CD4-positive, alpha-beta T cell treated with Interferon alpha-2 for 1 hour (primary cell): ENCODE measurements at regions not wholly inside any gene's neighbourhood (a gene's known extent, or its start where the extent isn't known, plus 50 kb on each side); places are given as distances from the start of the nearest gene placed in this dataset.
"Not testable (repeated sequence)": the region's sequence is repeated elsewhere in the genome, so short reads cannot be mapped to it uniquely, and the experiment has no call there.

ENCODE experiments used
- DNase-seq, 2 donors: peaks; one replicate each; pipeline ENCODE4 v3.0.0-alpha.2; 2020 to 2022

DNA sequence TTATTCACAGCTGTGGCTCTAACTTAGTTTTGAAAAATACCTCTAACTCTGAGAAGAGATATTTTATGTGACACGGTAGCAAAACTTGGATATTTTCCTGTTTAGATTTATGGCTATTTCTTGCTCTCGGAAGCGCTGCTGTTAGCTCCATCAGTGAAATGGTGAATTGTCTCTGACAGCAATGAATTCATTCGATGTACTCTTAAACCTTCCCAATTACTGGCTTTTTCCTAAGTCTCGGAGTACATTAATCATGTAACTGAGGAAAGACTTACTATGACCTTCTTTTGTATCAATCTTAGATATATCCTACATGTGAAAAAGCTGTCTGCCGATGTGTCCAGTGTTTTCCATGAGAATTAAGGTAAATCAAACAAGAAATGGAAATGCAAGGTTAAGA lies 613.0 kb downstream of the KIF4B start:
- DNase-seq: no peak

DNA sequence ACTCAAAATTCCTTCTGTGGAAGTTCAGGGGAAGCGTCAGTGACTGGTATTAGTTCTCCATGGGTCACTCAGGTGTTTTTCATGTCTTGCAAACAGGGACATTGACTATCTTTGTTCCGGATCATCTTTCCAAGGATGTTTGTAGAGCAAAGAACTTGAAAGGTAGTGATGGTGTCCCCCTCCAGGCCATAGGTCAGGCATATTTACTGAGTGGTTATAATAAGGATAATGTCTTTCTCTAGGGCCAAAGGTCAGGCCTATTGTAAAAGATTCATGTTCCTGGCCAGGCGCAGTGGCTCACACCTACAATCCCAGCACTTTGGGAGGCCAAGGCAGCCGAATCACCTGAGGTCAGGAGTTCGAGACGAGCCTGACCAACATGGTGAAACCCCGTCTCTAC lies 614.8 kb downstream of the KIF4B start:
- DNase-seq: no peak

DNA sequence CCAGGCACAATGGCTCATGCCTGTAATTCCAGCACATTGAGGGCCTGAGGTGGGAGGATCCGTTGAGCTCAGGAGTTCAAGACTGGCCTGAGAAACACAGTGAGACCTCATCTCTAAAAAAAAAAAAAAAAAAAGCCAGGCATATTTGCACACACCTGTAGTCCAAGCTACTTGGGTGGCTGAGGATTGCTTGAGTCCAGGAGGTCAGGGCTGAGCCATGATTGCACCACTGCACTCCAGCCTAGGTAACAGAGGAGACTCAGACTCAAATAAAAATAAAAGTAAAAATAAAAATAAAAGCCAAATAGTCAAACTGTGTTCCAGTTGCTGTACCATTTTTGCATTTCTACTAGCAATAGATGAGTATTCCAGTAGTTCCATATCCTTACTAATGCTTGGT lies 616.0 kb downstream of the KIF4B start:
- DNase-seq: no peak

DNA sequence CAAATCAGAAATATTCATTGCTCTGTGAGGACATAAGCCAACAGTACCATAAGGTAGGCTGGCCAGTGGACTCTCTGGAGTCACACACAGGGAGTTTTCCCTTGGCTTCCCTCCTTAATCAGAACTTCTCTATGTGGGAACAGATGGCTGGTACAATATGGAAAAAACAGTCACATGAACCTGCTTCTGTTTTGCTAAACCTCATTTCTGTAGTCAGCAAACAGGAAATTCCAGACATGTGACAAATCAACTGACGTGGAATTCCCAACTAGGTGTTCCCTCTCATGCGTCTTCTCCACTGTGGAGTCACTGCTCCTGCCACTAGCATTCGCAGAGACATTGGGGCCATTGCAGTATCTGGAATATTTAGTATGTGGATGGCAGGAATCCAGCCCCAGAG lies 617.6 kb downstream of the KIF4B start:
- no peak for DNase-seq

DNA sequence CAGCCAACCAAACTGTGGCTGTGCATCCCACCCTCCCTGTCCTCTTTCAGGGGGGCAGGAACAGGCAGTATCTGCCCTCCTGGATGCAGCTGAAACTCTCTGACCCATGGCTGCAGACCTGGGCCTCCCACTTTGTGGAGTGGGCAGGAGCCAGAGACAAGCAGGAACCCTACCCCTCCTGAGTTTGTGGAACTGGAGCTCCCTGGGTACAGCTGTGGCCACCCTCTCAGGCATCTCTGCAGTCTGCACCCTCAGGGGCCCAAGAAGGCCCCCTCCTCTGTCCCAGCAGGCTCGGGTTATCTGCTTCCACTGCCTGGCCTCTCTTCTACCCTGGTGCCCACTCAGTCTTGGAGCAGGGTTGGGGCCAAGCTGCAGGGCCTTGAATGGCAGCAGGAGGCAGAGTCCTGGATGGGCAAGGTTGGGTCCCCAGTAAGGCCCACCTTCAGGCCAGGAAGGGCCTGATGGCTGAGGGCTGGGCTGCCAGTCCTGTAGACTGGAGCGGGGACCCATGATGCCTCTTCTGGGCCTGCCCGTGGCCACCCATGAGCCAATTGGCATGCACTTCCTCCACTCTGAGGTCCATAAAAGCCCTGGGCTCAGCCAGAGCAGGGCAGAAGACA lies 619.9 kb downstream of the KIF4B start:
- no peak for DNase-seq

DNA sequence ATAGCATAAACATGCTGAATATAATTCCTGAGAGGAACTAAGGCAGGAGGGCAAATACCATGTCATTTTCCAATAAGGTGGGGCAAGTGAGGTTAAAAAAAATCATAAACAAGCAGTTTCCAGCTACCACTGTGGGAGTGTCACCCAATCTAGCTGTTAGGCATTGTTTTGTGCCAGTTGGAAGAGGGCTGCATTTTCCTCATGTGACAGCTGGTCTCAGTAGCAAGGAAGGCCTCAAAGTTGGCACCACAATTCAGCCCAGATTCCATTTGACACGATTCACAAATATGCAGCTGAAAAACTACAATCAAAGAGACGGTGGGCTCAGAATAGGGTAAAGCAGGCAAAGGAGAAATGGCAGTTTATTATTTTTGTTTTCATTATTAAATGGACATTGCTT lies 636.1 kb downstream of the KIF4B start:
- no peak for DNase-seq

DNA sequence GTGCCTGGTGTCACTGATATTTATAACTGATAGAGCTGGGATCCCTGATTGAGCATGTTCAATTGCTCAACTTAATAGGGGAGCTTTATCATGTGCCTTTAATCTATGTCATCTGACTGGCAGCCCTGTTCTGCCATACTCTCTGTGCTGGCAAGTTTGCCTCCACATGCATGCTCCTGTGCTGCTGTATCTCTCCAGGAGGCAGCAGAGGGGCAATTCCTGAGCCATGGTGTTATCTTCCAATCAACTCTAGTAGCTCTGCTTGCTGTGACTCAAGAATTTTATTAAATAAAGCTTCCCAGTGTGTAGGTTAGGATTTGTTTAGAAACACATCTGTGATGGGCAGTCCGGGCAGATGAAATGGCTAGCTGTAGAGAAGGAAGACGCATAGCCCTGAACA lies 642.0 kb downstream of the KIF4B start:
- no peak for DNase-seq

DNA sequence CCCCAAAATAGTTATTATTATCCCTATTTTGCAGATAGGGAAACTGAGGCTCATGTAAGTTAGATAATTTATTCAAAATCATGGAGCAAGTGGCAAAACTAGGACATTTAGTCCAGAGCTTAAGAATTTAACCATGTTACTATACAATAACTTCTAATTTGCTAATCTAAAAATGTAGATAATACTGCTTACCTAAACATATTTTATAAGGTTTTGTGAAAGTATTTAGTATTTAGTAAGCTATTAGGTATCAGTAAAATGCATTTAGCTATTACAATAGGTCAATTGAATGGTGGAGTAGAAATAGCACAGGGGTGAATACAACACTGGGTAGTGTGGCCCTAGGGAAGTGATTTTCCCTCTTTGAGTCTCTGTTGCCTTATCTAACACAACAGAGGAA lies 648.3 kb downstream of the KIF4B start:
- no peak for DNase-seq

DNA sequence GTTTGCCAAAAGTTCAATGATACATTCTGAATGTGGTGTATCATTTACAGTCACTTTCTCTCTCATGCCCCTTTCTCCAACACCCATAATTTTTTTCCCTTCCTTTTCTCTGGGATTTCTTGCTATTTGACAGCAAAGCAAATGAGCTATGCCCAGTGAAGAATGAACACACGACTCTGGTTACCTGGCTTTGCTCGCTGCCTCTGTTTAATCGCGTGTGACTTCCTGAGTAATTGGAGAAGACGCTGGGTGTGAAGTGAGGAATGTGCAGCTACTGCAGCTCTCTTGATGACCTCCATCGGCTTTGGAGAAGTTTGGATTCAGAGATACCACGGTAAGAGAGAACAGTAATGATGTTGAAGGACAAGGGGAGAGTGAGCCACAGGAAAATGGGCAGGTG lies 651.8 kb downstream of the KIF4B start:
- DNase-seq: no peak

DNA sequence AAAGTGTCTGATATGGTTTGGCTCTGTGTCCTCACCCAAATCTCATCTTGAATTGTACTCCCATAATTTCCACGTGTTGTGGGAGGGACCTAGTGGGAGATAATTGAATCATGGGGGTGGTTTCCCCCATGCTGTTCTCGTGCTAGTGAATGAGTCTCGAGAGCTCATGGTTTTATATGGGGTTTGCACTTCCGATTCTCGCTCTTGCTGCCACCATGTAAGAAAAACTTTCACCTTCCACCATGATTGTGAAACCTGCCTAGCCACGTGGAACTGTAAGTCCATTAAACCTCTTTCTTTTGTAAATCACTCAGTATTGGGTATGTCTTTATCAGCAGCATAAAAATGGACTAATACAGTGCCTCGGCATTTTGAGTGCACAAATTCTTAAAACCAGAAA lies 655.0 kb upstream of the SGCD start:
- not testable (repeated sequence) for DNase-seq

DNA sequence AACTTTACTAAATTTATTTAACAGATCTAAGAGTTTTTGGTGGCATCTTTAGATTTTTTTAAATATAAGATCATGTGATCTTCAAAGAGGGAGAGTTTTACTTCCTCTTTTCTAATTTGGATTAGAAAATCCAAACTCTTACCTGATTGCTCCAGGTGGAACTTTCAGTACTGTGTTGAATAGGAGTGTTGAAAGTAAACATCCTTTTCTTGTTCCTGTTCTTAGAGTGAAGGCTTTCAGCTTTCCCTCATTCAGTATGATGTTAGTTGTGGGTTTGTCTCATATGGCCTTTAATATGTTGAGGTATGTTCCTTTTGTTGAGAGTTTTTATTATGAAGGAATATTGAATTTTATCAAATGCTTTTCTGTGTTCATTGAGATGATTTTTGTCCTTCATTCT lies 650.0 kb upstream of the SGCD start:
- DNase-seq: no peak

DNA sequence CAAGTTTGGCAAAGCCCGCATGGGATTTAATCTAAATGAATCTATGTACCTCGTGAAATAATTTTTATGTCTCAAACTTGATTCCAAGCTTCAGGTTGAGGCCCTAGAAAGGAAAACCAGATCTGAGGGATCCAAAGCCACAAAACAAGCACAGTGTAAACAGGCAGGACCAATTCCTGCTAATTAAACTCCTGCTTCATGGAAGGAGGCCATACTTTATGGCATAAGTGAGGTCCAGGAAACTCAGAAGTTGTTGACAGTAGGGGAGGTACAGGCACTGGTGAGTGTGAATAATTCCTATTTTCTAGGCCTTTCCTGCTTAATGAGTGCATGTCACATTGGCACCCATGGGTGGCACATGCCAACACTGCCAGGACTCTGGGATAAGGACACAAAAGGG lies 648.6 kb upstream of the SGCD start:
- no peak for DNase-seq

DNA sequence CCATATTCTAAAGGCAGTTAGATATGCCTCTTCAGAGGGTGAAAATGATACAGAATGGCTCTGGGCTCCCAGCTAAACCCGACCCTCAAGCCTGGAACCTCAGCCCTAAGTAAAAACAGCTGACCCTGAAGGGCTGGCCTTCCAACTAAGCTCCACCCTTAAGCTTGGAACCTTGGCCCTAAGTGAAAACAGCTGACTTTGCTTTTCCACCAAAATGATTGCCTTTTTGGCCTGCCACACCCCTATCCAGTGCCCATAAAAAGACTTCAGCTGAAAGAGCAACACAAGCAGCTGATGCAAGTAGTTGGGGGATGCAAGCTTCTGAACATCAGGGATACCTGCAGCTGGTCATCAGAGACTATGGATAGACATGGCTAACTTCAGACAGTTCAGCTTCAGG lies 647.4 kb upstream of the SGCD start:
- no peak for DNase-seq

DNA sequence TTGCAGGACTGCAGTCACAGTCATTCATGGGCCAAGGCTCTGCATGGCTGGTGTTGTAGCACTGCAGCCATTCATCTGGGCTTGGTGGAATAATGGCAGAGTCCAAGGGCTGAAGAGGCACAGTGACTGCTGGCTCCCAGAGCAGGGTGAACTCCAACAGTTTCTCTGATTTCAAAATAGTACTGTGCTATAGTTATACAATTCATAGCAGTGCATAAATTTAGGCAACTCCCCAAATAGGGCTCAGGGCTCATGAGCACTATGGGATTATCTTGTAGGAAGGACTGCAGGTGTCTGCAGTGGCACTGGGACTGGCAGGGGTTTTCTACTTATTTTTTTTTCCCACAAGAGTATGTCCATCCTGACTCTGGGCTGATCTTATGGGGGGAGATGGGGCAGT lies 642.5 kb upstream of the SGCD start:
- DNase-seq: no peak

DNA sequence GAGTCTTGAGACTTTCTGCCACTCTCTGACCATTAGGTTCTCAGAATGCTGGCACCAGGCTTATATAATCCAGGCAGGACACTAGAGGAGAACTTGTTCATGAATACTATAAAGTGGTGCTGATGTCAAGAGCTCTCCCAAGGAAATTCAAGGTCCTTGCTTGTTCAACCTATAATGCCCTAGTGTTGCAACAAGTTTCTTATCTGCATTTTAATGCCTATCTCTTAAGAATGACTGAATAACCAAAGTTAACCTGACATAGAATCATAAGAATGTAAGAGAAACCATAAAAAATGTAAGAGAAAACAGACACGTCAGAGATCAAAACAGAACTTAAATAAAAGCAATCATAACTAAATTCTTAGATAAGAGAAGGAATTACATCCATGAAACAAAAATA lies 640.8 kb upstream of the SGCD start:
- no peak for DNase-seq

DNA sequence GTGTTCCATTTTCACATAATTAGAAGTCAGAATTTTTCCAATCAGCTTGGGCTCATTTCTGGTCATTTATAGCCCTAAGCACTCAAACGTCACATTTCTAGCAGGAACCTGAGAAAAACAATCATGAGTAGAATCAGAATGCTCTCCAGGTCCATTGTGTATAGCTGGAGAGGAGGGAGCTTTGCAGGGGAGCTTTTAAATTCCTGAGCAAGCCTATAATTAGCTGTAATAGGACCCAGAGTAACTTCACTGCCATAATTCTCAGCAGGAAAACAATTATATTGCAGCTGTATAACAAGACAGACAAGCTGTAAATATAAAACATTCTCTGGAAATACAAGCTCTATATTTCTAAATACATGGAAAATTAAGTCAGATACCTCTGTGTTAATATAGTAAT lies 637.6 kb upstream of the SGCD start:
- DNase-seq: no peak

DNA sequence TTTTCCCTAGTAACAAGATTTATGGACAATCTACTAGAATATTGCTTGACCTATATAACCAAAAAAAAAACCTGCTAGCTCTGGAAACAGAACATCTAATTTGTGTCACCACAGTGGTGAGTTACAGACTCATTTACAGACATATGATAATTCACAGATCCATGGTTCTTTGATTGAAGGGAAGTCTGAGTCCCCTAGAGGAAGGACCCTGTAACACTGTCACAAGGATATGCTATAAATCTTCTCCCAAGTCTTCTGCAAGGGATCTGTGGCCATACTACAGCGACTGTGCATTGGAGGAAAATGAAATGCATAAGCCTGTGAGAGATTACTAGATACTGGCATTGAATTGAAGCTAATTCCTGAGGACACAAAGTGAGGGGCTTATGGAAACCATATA lies 630.6 kb upstream of the SGCD start:
- no peak for DNase-seq

DNA sequence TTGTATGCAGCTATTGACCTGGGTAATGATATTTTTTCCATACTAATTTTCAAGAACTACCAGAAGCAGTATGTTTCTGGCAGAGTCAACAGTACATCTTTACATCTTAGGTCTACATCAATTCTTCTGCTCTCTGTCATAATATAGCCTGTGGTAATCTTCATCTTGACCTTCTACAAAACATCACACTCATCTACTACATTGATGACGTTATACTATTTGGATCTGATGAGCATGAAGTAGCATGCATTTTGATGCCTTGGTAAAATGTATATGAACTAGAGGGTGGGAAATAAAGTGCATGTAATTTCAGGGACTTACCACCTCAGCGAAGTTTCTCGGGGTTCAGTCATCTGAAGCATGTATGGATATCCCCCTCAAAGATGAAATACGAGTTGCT lies 629.7 kb upstream of the SGCD start:
- no peak for DNase-seq

DNA sequence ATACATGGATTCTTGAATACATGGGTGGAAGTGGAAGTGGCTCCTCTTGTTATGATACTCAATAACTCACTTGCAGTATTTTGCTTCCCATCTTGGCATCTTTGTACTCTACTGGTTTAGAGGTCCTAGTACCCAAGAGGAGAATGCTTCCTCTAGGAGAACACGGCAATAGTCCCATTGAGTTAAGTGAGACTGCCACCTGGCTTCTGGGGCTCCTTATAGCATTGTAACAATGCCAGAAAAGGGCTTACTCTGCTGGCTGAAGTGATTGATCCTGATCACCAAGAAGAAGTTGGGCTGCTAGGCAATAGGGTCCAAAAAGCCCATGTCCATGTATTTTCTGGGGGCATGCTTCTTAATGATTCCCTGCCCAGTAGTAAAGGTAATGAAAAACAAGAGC lies 627.6 kb upstream of the SGCD start:
- no peak for DNase-seq

DNA sequence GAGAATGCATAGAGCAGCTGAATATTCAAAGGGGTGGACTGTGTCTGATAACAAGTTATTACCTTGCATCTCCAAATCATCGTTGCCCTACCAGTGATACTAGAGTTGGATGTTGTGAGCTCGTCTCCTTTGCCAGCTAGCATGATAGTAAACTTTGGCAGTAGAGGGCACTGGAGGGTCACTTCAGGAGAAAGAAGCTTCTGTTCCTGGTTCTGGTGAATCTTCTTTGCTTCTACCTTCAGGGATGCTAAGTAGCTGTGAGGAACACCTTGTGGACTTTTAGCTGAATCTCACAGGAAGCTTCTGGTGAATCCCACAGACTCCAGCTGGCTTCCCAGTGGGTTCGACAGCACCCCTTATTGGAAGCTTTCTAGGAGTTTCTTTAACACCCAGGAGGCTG lies 626.6 kb upstream of the SGCD start:
- peak in 1 of 2 donors; percentile 40 for DNase-seq

DNA sequence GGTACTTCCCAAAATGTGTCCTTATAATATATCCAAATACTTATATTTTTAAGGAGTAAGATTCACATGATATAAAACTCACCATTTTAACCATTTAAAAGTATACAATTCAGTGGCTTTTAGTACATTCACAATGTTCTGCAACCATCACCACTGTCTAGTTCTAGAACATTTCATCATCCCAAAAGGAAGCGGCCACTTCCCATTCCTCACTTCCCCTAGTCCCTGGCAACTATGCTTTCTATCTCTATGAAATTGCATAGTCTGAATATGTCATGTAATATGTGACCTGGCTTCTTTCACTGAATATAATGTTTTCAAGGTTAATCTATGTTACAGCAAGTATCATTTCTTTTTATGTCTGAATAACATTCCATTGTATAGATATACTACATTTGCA lies 615.1 kb upstream of the SGCD start:
- DNase-seq: no peak

DNA sequence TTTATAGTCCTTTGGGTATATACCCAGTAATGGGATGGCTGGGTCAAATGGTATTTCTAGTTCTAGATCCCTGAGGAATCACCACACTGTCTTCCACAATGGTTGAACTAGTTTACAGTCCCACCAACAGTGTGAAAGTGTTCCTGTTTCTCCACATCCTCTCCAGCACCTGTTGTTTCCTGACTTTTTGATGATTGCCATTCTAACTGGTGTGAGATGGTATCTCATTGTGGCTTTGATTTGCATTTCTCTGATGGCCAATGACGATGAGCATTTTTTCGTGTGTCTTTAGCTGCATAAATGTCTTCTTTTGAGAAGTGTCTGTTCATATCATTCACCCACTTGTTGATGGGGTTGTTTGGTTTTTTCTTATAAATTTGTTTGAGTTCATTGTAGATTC lies 612.5 kb upstream of the SGCD start:
- DNase-seq: not testable (repeated sequence)

DNA sequence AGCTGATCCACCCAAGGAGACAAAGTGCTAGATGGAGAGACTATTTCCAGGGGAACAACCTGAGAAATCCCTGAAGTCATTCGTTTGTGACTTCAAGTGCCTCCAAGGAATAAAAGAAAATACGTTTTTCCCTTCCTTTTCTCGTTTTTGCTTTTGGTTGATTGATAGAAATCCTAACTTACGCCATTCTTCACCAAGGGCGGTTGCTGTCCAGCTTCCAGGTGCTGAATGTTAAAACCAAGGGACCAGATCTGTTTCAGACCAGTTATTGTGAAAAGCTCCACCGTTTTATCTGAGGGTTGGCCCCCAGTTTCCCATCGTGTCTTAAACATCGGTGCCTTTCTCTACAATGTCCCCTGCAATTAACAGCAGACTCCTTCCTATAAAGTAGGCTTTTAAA lies 600.7 kb upstream of the SGCD start:
- DNase-seq: no peak

DNA sequence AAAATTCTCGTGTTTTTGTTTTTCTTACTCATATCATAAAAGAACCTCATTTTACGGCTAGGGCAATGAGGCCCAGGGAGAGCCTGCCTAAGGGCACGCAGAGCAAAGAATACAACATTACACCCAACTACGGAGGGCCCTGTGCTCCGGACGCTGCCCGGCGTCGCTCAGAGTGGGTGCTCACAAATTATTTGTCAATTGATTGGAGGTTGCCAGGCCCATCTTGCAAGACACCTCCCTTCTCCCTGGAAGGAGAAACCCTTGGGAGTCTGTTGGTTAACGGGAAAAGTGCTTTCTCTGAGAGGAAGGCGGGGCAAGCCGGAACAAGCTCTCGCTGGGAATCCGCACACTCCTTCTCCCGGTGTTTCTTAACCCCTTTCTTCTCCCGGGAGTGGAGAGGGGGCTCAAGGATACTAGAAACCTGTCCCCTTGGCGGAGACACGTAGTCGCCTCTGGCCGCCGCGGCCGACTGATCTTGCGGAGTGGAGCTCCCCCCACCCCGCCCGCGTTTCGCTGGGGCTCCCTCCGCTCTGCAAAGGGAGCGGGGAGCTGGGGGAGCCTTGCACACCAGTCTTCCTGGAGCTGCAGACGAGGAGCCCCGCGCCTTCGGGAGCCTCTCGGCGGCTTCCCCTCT lies 599.3 kb upstream of the SGCD start:
- DNase-seq: no peak

DNA sequence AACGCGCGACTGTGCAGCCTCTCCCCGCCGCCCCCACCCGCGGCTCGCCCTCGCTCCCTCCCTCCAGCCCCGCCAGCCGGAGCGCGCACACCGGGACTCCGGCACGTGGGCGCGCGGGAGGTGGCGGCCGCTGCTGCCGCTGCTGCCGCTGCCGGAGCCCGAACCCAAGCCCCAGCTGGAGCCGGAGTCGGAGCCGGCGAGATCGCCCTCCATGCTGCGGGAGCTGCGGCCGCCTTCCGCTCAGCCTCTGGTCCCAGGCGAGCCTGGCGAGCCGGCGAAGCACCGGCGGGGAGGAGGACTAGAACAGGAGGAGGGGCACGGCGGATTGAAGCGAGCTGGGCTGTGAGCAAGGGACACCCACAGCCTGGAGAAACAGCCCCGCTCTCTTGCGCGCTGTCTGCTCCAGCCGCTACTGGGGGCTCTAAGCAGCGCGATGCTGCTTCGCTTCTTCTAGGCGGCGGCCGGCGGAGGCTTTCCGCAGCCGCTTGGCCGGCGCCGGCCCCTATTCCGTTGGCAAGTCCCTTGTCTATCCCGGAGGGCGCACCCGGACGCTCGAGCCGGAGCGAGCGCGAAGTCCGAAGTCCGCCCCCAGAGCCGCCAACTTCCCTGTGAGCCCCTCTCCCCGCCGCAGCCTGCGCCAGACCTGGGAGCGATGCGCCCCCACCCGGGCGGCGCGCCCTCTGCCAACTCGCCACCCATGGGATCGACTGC lies 598.7 kb upstream of the SGCD start:
- DNase-seq: peak in 1 of 2 donors; percentile 15
